ENCODE measurements at regions not wholly inside any gene's neighbourhood (a gene's known extent, or its start where the extent isn't known, plus 50 kb on each side); places are given as distances from the start of the nearest gene placed in this dataset.

GRCh38 chr15:97196048-97197014, 764.2 kb upstream of the ARRDC4 start:
- TF ChIP-seq POLR2A (IDR thresholded peaks at IDR 0.05) = no peak
- TF ChIP-seq CTCF (IDR thresholded peaks at IDR 0.05 in 4 of 5, conservative IDR thresholded peaks at IDR 0.05 in 1 of 5) = no peak

All from gastrocnemius medialis (tissue), 4 donors.